Stimulated activated CD8-positive, alpha-beta memory T cell treated with anti-CD3 and anti-CD28 coated beads, Interleukin-7, amount 100 ng/mL, for 24 hours (primary cell): ENCODE measurements at regions not wholly inside any gene's neighbourhood (a gene's known extent, or its start where the extent isn't known, plus 50 kb on each side); places are given as distances from the start of the nearest gene placed in this dataset.
"Not testable (repeated sequence)": the region's sequence is repeated elsewhere in the genome, so short reads cannot be mapped to it uniquely, and the experiment has no call there.

Experiments
- DNase-seq: peaks from one replicate; pipeline ENCODE4 v3.0.0-alpha.2; 2020; ENCODE audit warnings: low read depth

DNA sequence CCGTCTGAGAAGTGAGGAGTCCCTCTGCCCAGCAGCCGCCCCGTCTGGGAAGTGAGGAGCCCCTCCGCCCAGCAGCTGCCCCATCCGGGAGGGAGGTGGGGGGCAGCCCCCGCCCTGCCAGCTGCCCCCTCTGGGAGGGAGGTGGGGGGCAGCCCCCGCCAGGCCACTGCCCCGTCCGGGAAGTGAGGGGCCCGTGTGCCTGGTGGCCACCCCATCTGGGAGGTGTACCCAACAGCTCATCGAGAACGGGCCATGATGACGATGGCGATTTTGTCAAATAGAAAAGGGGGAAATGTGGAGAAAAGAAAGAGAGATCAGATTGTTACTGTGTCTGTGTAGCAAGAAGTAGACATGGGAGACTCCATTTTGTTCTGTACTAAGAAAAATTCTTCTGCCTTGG, 208.8 kb downstream of the KDM5D start:
- DNase-seq: not testable (repeated sequence)

DNA sequence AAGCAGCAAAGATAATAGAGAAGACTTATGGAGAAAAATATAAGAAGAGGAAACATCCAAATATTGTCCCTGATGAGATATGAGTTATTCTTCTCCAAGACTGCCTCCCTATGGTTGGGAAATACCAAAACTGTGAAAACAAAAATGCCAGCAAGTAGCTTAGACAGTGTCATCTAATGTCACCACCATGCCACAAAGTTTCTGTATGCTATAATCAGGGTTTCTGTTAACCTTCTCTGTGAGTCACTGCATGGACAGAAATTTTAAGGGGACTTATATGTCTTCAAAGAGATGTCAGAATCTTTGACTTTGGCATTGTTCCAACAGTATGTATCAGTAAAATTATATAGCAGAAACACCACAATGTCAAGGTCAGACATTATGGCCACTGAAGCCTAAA, 222.6 kb downstream of the KDM5D start:
- no peak for DNase-seq

DNA sequence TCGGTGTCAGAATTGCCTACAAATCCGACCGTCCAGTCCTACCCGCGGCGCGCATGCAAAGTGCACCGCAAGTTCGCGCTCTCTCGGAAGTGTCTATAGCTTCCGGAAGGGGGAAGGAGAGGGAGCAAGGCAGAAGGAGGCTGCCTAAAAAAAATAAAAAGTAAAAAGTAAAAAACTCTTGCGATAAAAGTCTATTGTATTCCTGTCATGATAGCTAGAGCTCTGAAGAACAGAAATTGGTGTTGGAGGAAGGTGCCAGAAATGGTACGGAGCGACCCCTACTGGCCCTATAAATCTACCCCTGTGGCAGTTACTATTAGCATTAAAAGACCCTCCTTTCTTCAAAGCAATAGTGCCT, 241.5 kb downstream of the KDM5D start:
- no peak for DNase-seq

DNA sequence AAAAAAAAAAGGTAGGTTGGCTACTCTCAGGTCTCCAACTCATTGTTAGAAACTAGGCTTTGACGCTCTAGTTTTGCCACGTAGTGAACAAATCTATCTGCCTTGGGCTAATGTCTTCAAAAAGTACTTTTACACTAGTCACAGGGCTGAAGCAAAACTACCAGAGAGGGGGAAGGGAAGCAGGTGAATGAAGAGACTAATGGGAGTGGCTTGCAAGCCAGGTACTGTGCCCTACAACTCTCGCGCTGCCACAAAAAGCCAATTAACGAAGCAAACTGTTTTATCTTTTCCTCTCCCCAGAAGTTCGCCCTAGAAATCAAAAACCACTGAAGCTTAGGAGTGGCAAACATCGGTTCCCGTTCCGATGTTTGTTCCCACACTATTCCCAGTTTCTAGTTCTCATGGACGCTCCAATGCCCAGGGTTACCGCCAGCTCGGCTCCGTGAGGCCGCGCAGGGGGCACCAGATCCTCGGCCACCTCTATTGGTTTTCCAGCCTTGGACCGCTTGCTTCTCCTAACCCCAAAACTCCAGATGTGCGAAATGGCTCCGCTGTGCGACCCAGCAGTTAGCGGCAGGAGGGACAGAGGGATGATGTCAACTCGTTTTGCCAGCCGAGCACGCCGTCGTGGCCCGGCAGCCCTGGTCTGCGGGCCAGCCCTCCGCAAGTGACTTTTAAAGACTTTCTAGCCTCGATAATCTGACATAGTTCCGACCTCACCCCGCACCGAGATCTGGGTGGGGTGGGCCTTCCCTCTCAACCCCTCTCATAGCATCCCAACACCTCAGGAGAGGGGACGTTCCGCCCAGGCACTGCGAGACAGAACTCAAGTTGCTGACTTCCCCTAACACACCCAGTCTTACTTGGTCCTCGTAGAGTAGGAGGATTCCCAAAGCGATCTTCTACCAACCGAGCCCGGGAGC, 242.1 kb downstream of the KDM5D start:
- DNase-seq: no peak

GRCh38 chrY:19498556-19498955, 246.0 kb downstream of the KDM5D start:
- DNase-seq: no peak

- DNase-seq: no peak
Observed at GRCh38 chrY:19487494-19487893, 257.0 kb downstream of the KDM5D start.

GRCh38 chrY:19484997-19485396, 259.5 kb downstream of the KDM5D start:
- no peak for DNase-seq

GRCh38 chrY:19479141-19479540, 265.4 kb downstream of the KDM5D start:
- DNase-seq: no peak

DNA sequence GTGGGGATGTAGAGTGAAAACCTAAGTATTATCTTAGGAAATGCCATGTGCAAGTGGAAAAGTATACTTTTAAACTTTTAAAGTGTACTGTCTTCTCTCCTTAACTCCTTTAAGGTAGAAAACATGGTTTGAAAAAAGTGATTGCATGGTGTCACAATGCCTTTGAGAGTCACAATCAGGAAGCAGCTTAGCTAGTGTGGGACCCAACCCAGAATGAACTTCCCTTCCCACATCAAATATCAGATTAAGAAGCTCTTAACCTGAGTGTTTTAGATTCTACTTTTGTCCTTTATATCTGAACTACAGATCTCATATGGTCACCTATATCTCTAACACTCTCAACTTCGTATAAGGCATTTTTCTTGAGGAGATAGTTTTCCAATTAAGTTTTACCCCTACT, 266.6 kb downstream of the KDM5D start:
- no peak for DNase-seq

- no peak for DNase-seq
Observed at GRCh38 chrY:19465809-19466208, 278.7 kb downstream of the KDM5D start.

- no peak for DNase-seq
Observed at GRCh38 chrY:19456855-19457448, 287.6 kb downstream of the KDM5D start.

DNA sequence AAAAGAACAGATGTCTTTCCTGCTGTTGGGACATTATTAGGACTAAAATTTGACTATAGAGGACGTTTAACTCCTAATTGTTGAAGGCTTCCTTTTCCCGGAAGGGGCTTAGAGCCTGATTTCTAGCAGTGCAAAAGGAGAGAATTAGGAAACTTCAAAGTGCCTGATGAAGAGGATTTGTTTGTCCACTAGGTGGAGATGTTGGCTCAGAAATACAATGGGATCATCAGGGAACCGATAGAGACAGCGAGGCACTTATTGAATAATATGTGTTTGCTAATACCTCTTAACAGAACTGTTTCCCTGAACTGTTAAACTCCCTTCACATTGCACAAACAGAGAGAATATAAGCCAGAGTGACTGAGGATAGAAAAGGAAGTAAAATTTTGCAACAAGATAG, 311.5 kb downstream of the KDM5D start:
- no peak for DNase-seq

- DNase-seq: no peak
Observed at GRCh38 chrY:19427736-19428518, 316.6 kb downstream of the KDM5D start.

- not testable (repeated sequence) for DNase-seq
Observed at GRCh38 chrY:19427191-19427590, 317.3 kb downstream of the KDM5D start.

GRCh38 chrY:19410980-19411766, 333.4 kb downstream of the KDM5D start:
- DNase-seq: no peak

GRCh38 chrY:19406246-19406645, 338.3 kb downstream of the KDM5D start:
- DNase-seq: no peak

- no peak for DNase-seq
Observed at GRCh38 chrY:19405598-19405997, 338.9 kb downstream of the KDM5D start.

GRCh38 chrY:19392876-19393275, 351.6 kb downstream of the KDM5D start:
- no peak for DNase-seq

DNA sequence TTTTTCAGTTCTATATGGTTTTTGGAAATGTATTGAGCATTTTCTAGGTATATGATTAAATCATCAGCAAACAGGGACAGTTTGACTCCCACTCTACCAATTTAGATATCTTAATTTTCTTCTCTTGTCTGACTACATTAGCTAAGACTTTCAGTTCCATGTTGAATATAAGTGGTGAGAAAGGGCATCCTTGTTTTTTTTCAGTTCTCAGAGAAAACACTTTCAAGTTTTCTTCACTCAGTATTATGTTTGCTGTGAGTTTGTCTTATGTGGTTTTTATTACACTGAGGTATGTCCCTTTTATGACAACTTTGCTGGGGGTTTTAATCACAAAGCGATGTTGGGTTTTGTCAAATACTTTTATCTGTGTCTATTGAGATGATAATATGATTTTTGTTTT, 352.6 kb downstream of the KDM5D start:
- no peak for DNase-seq

GRCh38 chrY:19365321-19365720, 379.2 kb downstream of the KDM5D start:
- DNase-seq: no peak

DNA sequence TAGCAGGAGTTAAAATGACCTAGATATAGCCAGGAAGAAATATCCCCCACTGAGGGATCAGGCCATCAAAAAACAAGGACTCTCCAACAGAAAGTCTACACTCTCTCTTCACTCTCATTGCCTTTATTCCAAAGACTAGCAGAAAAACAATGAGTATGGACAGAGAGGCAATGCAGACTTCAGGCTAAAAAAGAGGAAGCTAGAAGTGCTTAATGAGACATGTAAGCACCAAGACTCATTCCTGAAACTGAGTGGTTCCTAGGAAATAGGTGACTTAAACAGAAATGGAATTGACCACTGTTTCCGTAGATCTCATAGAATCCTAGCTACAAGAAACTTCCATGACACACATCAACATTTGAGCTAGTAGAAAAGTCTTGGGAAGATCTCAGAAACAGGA, 387.3 kb downstream of the KDM5D start:
- no peak for DNase-seq

DNA sequence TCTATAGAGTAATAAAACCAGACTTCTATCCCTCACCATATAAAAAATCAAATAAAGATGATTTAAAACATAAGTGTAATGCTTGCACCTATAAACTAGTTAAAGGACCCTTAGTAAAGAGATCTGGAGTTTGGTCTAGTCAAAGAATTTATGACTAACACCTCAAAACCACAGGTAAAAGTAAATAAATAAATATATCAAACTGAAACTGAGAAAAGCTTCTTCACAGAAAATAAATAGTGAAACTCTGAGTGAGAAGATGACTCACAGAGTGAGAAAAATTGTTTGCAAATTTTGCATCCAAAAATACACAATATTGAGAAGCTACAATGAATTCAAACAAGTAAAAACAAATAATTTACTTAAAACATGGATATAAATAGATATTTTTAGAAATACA, 387.8 kb downstream of the KDM5D start:
- no peak for DNase-seq
